GM12891 (cell line): ENCODE measurements at regions not wholly inside any gene's neighbourhood (a gene's known extent, or its start where the extent isn't known, plus 50 kb on each side); places are given as distances from the start of the nearest gene placed in this dataset.

Experiments used
- POLR2A ChIP-seq: IDR thresholded peaks from 2 replicates; pipeline ENCODE4 v1.6.1; 2011; ENCODE audit warnings: low read depth, low read length, control low read depth
- POLR2AphosphoS5 ChIP-seq: IDR thresholded peaks from 2 replicates; pipeline ENCODE4 v1.6.1; 2011; ENCODE audit warnings: low read depth, low read length, control low read depth
- TAF1 ChIP-seq: IDR thresholded peaks from 2 replicates; pipeline ENCODE4 v1.6.1; 2011; ENCODE audit warnings: low read depth, low read length, control low read depth

DNA sequence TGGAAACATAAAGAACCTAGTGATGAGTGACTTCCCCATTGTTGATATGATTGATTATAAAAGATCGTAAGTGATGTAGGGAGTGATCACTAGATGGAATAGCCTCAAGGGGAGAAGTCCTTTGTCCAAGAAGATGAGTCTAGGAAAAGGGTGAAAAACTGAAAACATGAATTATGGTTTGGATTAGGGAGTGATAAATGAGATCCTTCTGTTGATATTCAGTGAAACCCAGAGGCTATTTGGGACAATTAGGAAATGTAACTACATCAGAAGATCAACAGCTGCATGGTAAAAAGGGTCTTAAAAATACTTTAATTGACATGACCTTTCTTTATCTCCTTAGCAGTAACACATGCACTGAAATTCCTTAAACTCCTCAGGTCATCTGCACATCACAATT lies 124.0 kb upstream of the UNC5C start:
- TF ChIP-seq POLR2A (no peak), POLR2AphosphoS5 (no peak), TAF1 (no peak)
